IMR-90 (cell line): ENCODE measurements at regions not wholly inside any gene's neighbourhood (a gene's known extent, or its start where the extent isn't known, plus 50 kb on each side); places are given as distances from the start of the nearest gene placed in this dataset.

ENCODE experiments used
- ATAC-seq: fragments of 200-7000 bp; cut with Tn5 transposase; 2 replicates; pipeline ENCODE4 v1.9.1; 2020; ENCODE audit warnings: low read depth, mild to moderate bottlenecking, moderate library complexity
- BruUV-seq: library from RNA; stranded (reverse); fragments of 400-500 nt; replicated peaks from 2 replicates; lab custom pipeline; 2021; lab: Mats Ljungman, UMichigan
- CTCF ChIA-PET: fragments of 300-600 bp; formaldehyde crosslinking; extraction: SDS; loops from one replicate; lab custom pipeline; 2021; ENCODE audit warnings: antibody characterized with exemption; lab: Yijun Ruan, JAX
- POLR2A ChIA-PET: fragments of 300-600 bp; sonication (Branson Sonifier 250); formaldehyde crosslinking; loops from one replicate; lab custom pipeline; 2022; ENCODE audit warnings: antibody characterized with exemption; ENCODE audit not compliant: unreplicated experiment; lab: Charles Lee
- DNase-seq: peaks from one replicate; pipeline ENCODE4 v3.0.0; 2013
- H2AFZ ChIP-seq: replicated peaks from 2 replicates; pipeline ENCODE3; 2013; ENCODE audit warnings: low read length, mild to moderate bottlenecking; ENCODE audit not compliant: poor library complexity
- H2AK5ac ChIP-seq: 2 replicates; pipeline ENCODE4 v1.6.1; 2013; ENCODE audit warnings: low read depth, low read length, inconsistent platforms
- H2AK9ac ChIP-seq: replicated peaks from 2 replicates; pipeline ENCODE3; 2013; ENCODE audit warnings: mild to moderate bottlenecking, low read depth, low read length, moderate library complexity; ENCODE audit not compliant: poor library complexity
- H2BK120ac ChIP-seq: 2 replicates; pipeline ENCODE4 v1.6.1; 2013; ENCODE audit warnings: low read depth, low read length, inconsistent platforms
- H2BK15ac ChIP-seq: 3 replicates; pipeline ENCODE4 v1.6.1; 2013; ENCODE audit warnings: low read depth, low read length, inconsistent platforms
- H2BK20ac ChIP-seq: 2 replicates; pipeline ENCODE4 v1.6.1; 2013; ENCODE audit warnings: low read depth, mild to moderate bottlenecking, inconsistent platforms, low read length, moderate library complexity
- H2BK5ac ChIP-seq: 2 replicates; pipeline ENCODE4 v1.6.1; 2013; ENCODE audit warnings: mild to moderate bottlenecking, low read depth, low read length, inconsistent platforms; ENCODE audit not compliant: poor library complexity, severe bottlenecking
- H3K14ac ChIP-seq: replicated peaks from 2 replicates; pipeline ENCODE4 v1.6.1; 2013; ENCODE audit warnings: low read depth, low read length, inconsistent platforms
- H3K18ac ChIP-seq: 2 replicates; pipeline ENCODE4 v1.6.1; 2013; ENCODE audit warnings: low read depth, low read length, control low read depth
- H3K23ac ChIP-seq: 2 replicates; pipeline ENCODE4 v1.6.1; 2013; ENCODE audit warnings: low read depth, low read length, inconsistent platforms
- H3K27ac ChIP-seq: 2 replicates; pipeline ENCODE4 v1.5.1; 2013; ENCODE audit warnings: mild to moderate bottlenecking, control low read depth, low read length; ENCODE audit not compliant: insufficient read depth
- H3K27me3 ChIP-seq: 2 replicates; pipeline ENCODE4 v1.6.1; 2013; ENCODE audit warnings: low read length; ENCODE audit not compliant: control insufficient read depth, insufficient read depth
- H3K36me3 ChIP-seq: 2 replicates; pipeline ENCODE4 v1.6.1; 2013; ENCODE audit warnings: low read length, mixed read lengths; ENCODE audit not compliant: control insufficient read depth, insufficient read depth
- H3K4ac ChIP-seq: 2 replicates; pipeline ENCODE4 v1.6.1; 2013; ENCODE audit warnings: low read depth, low read length, inconsistent platforms
- H3K4me1 ChIP-seq: 2 replicates; pipeline ENCODE4 v1.6.1; 2013; ENCODE audit warnings: low read length, mixed read lengths; ENCODE audit not compliant: control insufficient read depth, insufficient read depth
- H3K4me2 ChIP-seq: 2 replicates; pipeline ENCODE4 v1.6.1; 2013; ENCODE audit warnings: low read depth, mild to moderate bottlenecking, control low read depth, low read length, moderate library complexity
- H3K4me3 ChIP-seq: 2 replicates; pipeline ENCODE4 v1.5.1; 2013; ENCODE audit warnings: low read depth, mild to moderate bottlenecking, control low read depth, low read length, moderate library complexity; ENCODE audit not compliant: insufficient read depth
- H3K56ac ChIP-seq: 2 replicates; pipeline ENCODE4 v1.6.1; 2013; ENCODE audit warnings: low read length, inconsistent platforms; ENCODE audit not compliant: insufficient read depth; ENCODE audit errors: extremely low read depth
- H3K79me1 ChIP-seq, 2 experiments: 2 replicates each; pipeline ENCODE4 v1.6.1; 2013; ENCODE audit warnings: low read length in 2 of 2, inconsistent platforms in 1 of 2, low read depth in 1 of 2
- H3K9ac ChIP-seq: 2 replicates; pipeline ENCODE4 v1.6.1; 2013; ENCODE audit warnings: low read depth, low read length, control low read depth
- H3K9me1 ChIP-seq: 2 replicates; pipeline ENCODE4 v1.6.1; 2013; ENCODE audit warnings: low read length, inconsistent platforms; ENCODE audit not compliant: insufficient read depth
- H3K9me3 ChIP-seq: 2 replicates; pipeline ENCODE4 v1.6.1; 2013; ENCODE audit warnings: low read length; ENCODE audit not compliant: control insufficient read depth, insufficient read depth
- H4K20me1 ChIP-seq: 2 replicates; pipeline ENCODE4 v1.6.1; 2013; ENCODE audit warnings: low read length, inconsistent platforms; ENCODE audit not compliant: insufficient read depth
- H4K5ac ChIP-seq: 2 replicates; pipeline ENCODE4 v1.6.1; 2013; ENCODE audit warnings: mild to moderate bottlenecking, low read depth, low read length, control low read depth
- H4K8ac ChIP-seq, 2 experiments: 2 replicates each; pipeline ENCODE4 v1.6.1; 2013; ENCODE audit warnings: low read depth in 2 of 2, low read length in 2 of 2, control low read depth in 1 of 2, inconsistent platforms in 1 of 2
- H4K91ac ChIP-seq: 2 replicates; pipeline ENCODE4 v1.6.1; 2013; ENCODE audit warnings: low read depth, low read length, inconsistent platforms; ENCODE audit not compliant: insufficient read depth
- BHLHE40 ChIP-seq: fragments of 150-350 bp; IDR thresholded peaks from 2 replicates; pipeline ENCODE4 v1.6.1; 2016; ENCODE audit warnings: mild to moderate bottlenecking, low read depth, low read length
- CEBPB ChIP-seq: IDR thresholded peaks from 2 replicates; pipeline ENCODE4 v1.6.1; 2012; ENCODE audit warnings: low read depth, low read length, improper control_type of control experiment
- NFE2L2 ChIP-seq: fragments of 150-350 bp; IDR thresholded peaks from 2 replicates; pipeline ENCODE4 v1.6.1; 2016; ENCODE audit warnings: low read depth, mild to moderate bottlenecking, low read length
- WGBS, 2 experiments: methylation state at CpG; one replicate each; pipeline versions ENCODE4 v1.1.5 to v1.1.7; 2013; ENCODE audit warnings: missing lambda C conversion rate in 2 of 2; ENCODE audit not compliant: insufficient read length in 1 of 2; ENCODE audit errors: extremely low coverage in 2 of 2; 5-methylcytosine and 5-hydroxymethylcytosine counted together
- dilution Hi-C: fragments of 300-500 bp; cut with HindIII; formaldehyde crosslinking; loops from one replicate; pipeline ENCODE4 v1.14.3; 2018; ENCODE audit warnings: low sequenced_read_pairs; ENCODE audit not compliant: unreplicated experiment
- in situ Hi-C: fragments of 300-500 bp; cut with MboI; formaldehyde crosslinking; loops from 3 replicates; pipeline ENCODE4 v1.14.3; 2019; ENCODE audit warnings: low sequenced_read_pairs, inconsistent platforms, mixed read lengths
- intact Hi-C: fragments of 100-400 bp; cut with micrococcal nuclease; formaldehyde crosslinking; loops from 2 replicates; pipeline ENCODE4 v1.10.0; 2022
- TF ChIP-seq, protein P1 (sequence below): conservative IDR thresholded peaks from 2 replicates; pipeline ENCODE4 v1.5.1; 2012; ENCODE audit warnings: mild to moderate bottlenecking, low read depth, low read length, improper control_type of control experiment

DNA sequence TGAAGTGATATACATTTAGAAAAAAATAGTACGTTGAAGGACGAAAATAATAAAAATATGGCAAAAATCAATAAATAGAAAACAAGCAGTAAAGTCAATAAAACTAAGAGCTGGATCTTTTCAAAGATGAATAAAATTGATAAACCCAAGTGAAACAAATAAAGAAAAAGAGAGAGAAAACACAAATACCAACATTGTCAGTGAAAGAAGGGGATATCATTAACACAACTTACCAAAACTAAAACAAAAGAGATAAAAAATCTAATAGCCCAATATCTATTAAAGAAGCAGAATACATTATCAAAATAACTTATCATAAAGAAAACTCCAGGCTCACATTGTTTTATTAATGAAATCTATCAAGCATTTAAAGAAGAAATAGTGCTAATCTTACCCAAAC, 675.1 kb downstream of the UQCRFS1 start:
- BruUV-seq: no TSS peak
- ChIA-PET POLR2A (no interaction called here), CTCF (no interaction called here)
- peaks cover 13% of the 10 kb centered on the region; the same call in 1 of the 2 replicates for H3K9me3 ChIP-seq
- TF ChIP-seq NFE2L2: no peak
- TF ChIP-seq, protein P1, sequence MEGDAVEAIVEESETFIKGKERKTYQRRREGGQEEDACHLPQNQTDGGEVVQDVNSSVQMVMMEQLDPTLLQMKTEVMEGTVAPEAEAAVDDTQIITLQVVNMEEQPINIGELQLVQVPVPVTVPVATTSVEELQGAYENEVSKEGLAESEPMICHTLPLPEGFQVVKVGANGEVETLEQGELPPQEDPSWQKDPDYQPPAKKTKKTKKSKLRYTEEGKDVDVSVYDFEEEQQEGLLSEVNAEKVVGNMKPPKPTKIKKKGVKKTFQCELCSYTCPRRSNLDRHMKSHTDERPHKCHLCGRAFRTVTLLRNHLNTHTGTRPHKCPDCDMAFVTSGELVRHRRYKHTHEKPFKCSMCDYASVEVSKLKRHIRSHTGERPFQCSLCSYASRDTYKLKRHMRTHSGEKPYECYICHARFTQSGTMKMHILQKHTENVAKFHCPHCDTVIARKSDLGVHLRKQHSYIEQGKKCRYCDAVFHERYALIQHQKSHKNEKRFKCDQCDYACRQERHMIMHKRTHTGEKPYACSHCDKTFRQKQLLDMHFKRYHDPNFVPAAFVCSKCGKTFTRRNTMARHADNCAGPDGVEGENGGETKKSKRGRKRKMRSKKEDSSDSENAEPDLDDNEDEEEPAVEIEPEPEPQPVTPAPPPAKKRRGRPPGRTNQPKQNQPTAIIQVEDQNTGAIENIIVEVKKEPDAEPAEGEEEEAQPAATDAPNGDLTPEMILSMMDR: no peak
- no peak for TF ChIP-seq CEBPB
- no peak for TF ChIP-seq BHLHE40
- H3K4me3 ChIP-seq: no peak overlapping the region
- no peak overlapping the region for H3K4ac ChIP-seq
- in situ Hi-C loops (no loop called here), dilution Hi-C loops (no loop called here), intact Hi-C loops (no loop called here)
- no peak overlapping the region for H4K91ac ChIP-seq
- H3K36me3 ChIP-seq: no peaks in the 10 kb centered on the region
- no peak overlapping the region for H2BK15ac ChIP-seq
- no peaks in the 10 kb centered on the region for H4K20me1 ChIP-seq
- no peak overlapping the region for H3K14ac ChIP-seq
- WGBS, 2 experiments: no CpG with 5 or more reads among the region's 2 CpGs
- no peak overlapping the region for H4K8ac ChIP-seq
- no peak overlapping the region for H2BK20ac ChIP-seq
- no peak overlapping the region for H2AFZ ChIP-seq
- H4K5ac ChIP-seq: no peak overlapping the region
- H3K27ac ChIP-seq: no peak overlapping the region
- no peaks in the 10 kb centered on the region for H3K4me1 ChIP-seq
- H2BK120ac ChIP-seq: no peak overlapping the region
- ATAC-seq (no peak), DNase-seq (no peak)
- no peak overlapping the region for H3K9ac ChIP-seq
- no peak overlapping the region for H2BK5ac ChIP-seq
- no peak overlapping the region for H3K23ac ChIP-seq
- no peaks in the 10 kb centered on the region for H3K9me1 ChIP-seq
- H3K56ac ChIP-seq: no peak overlapping the region
- no peak overlapping the region for H2AK5ac ChIP-seq
- no peak overlapping the region for H3K18ac ChIP-seq
- no peak overlapping the region for H3K4me2 ChIP-seq
- H2AK9ac ChIP-seq: no peak overlapping the region
- H3K27me3 ChIP-seq: no peaks in the 10 kb centered on the region
- H3K79me1 ChIP-seq: no peaks in the 10 kb centered on the region
